NT2/D1 (cell line): ENCODE measurements at regions not wholly inside any gene's neighbourhood (a gene's known extent, or its start where the extent isn't known, plus 50 kb on each side); places are given as distances from the start of the nearest gene placed in this dataset.

Experiments
- SUZ12 ChIP-seq: IDR thresholded peaks from 2 replicates; pipeline ENCODE4 v1.6.1; 2011; ENCODE audit not compliant: insufficient read length, insufficient read depth; ENCODE audit errors: extremely low read depth
- YY1 ChIP-seq: IDR thresholded peaks from 2 replicates; pipeline ENCODE4 v1.6.1; 2011; ENCODE audit not compliant: insufficient read length, insufficient read depth
- ZNF274 ChIP-seq: IDR thresholded peaks from 2 replicates; pipeline ENCODE4 v1.6.1; 2011; ENCODE audit warnings: mild to moderate bottlenecking, low read depth, low read length

DNA sequence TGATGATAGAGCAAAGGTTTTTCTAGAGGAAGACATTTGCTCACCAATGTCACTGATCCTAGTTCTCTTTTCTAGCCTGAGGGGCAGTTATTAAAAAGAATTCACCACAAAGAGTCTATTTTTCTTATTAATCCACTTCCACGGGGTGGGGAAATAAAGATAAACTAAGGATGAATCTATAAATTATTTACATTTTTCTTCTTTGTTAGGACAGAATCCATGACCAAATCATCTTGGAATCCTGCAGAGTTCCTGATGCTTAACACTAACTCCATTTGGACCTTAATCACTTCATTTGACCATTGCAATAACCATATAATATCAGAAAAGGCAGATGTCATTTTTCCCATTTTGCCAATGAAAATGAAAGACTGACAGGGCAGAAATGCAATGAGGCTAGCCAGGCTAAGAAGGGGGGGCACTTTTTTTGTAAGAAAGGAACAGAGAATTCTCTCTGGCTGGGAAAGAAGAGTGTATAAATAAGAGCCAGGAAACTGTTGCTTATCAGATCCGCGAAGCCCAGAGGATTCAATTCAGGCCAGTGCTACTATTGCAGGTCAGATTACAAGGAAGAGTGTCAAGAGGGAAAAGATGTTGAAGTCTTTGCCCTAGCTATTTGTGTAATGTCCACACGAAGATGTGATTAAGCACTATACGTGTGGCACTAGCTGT, 433.2 kb downstream of the TNS3 start:
- TF ChIP-seq YY1 (no peak), ZNF274 (no peak), SUZ12 (no peak)
